Middle frontal gyrus (tissue), 1 donor: ENCODE measurements at regions not wholly inside any gene's neighbourhood (a gene's known extent, or its start where the extent isn't known, plus 50 kb on each side); places are given as distances from the start of the nearest gene placed in this dataset.
"Not testable (repeated sequence)": the region's sequence is repeated elsewhere in the genome, so short reads cannot be mapped to it uniquely, and the experiment has no call there.

Experiments
- DNase-seq: peaks from one replicate; pipeline ENCODE4 v3.0.0-alpha.2; 2015; ENCODE audit warnings: low spot score; ENCODE audit errors: extremely low spot score

DNA sequence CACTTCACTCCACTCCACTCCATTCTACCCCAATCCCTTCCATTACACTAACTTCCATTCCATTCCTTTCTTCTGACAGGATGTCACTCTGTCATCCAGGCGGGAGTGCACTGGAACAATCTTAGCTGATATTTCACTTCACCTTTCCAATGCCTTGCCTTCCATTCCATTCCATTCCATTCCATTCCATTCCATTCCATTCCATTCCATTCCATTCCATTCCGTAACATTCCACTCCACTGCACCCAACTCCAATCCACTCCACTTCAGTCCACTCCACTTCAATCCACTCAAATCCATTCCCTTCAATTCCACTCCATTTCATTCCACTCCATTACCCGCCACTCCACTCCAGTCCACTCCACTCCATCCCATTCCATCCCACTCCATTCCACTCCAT lies 1099.4 kb downstream of the TSPY10 start:
- peak; percentile 73 for DNase-seq

DNA sequence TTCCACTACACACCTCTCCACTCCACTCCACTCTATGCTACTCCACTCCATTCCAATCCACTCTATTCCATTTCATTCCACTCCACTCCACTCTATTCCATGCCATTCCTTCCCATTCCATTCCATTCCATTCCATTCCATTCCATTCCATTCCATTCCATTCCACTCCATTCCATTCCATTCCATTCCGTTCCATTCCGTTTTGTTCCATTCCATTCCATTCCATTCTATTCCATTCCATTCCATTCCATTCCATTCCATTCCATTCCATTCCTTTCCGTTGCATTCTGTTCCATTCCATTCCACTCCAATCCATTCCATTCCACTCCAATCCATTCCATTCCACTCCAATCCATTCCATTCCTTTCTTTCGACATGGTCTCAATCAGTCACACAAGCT lies 1121.1 kb downstream of the TSPY10 start:
- not testable (repeated sequence) for DNase-seq

DNA sequence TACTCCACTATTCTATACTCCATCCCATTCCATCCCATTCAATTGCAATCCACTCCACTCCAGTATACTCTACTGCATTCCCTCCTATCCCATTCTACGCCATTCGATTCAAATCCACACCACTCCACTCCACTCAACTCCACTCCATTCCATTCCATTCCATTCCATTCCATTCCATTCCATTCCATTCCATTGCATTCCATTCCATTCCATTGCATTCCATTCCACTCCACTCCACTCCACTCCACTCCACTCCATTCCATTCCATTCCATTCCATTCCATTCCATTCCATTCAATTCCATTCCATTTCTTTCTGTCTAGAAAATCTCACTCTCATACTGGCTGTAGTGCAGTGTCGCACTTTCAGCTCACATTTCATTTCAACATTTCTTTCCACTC lies 1129.4 kb downstream of the TSPY10 start:
- not testable (repeated sequence) for DNase-seq

DNA sequence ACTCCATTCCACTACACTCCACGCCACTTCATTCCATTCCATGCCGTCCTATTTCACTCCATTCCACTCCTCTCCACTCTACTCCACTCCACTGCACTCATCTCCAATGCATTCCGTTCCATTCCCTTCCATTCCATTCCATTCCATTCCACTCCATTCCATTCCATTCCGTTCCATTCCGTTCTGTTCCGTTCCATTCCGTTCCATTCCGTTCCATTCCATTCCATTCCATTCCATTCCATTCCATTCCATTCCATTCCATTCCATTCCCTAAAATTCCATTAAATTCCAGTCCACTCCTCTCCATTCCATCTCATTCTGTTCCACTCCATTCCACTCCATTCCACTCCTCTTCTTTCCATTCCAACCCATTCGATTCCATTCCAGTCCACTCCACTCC lies 1139.1 kb downstream of the TSPY10 start:
- no peak for DNase-seq

DNA sequence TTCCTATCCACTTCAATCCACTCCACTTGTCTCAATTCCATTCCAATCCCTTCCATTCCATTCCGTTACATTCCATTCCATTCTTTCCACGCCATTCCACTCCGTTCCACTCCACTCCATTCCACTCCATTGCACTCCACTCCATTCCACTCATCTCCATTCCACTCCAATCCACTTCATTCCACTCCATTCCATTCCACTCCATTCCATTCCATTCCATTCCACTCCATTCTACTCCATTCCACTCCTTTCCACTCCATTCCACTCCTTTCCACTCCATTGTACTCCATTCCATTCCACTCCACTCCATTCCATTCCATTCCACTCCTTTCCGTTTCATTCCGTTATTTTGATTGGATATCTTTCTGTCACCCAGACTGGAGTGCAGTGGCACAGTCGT lies 1158.7 kb downstream of the TSPY10 start:
- no peak for DNase-seq
